ENCODE measurements at regions not wholly inside any gene's neighbourhood (a gene's known extent, or its start where the extent isn't known, plus 50 kb on each side); places are given as distances from the start of the nearest gene placed in this dataset.

GRCh38 chr6:134472046-134472445 is 154.1 kb upstream of the SGK1 start:
- no peaks in the 10 kb centered on the region for H3K79me1 ChIP-seq (ENCODE audit: low read length)
- H3K4me2 ChIP-seq (ENCODE audit: low read length) = no peak overlapping the region
- H3K4me3 ChIP-seq (ENCODE audit: low read depth, low read length) = no peak overlapping the region
- H3K27me3 ChIP-seq (ENCODE audit: insufficient read depth, low read length) = no peaks in the 10 kb centered on the region
- H3K79me2 ChIP-seq (ENCODE audit: control insufficient read depth, insufficient read depth, low read length, poor library complexity) = no peaks in the 10 kb centered on the region
- no peaks in the 10 kb centered on the region for H3K36me3 ChIP-seq (ENCODE audit: control insufficient read depth in 1 of 2, insufficient read depth in 2 of 2, low read length in 2 of 2)
- H4K8ac ChIP-seq (ENCODE audit: low read depth, low read length) = no peak overlapping the region
- no peak overlapping the region for H4K91ac ChIP-seq (ENCODE audit: low read depth, low read length)
- H2AK5ac ChIP-seq (ENCODE audit: low read length) = no peak overlapping the region
- no peak overlapping the region for H3K14ac ChIP-seq (ENCODE audit: low read length)
- no peaks in the 10 kb centered on the region for H3K4me1 ChIP-seq (ENCODE audit: control insufficient read depth in 1 of 2, insufficient read depth in 2 of 2, low read length in 2 of 2)
- no peak overlapping the region for H2BK12ac ChIP-seq (ENCODE audit: low read length)
- H3K18ac ChIP-seq (ENCODE audit: low read length) = no peak overlapping the region
- no peak overlapping the region for H4K12ac ChIP-seq (ENCODE audit: low read depth, low read length)
- no peak overlapping the region for H3K23ac ChIP-seq (ENCODE audit: low read length)
- no peaks in the 10 kb centered on the region for H3K9me3 ChIP-seq (ENCODE audit: insufficient read depth, low read depth, low read length)
- H2BK120ac ChIP-seq (ENCODE audit: insufficient read depth, low read length, poor library complexity) = no peak overlapping the region
- H3K4ac ChIP-seq (ENCODE audit: low read depth, low read length) = no peak overlapping the region
- no peak overlapping the region for H3K27ac ChIP-seq (ENCODE audit: low read depth, low read length)
- no CpG with 5 or more reads among the region's 3 CpGs for WGBS (ENCODE audit: extremely low coverage, insufficient coverage, insufficient read length)
- H2BK5ac ChIP-seq (ENCODE audit: low read depth, low read length, poor library complexity) = no peak overlapping the region
- no peak overlapping the region for H2AFZ ChIP-seq (ENCODE audit: insufficient read depth, low read length, poor library complexity)
- no peak overlapping the region for H3K9ac ChIP-seq (ENCODE audit: low read length)
- DNase-seq = no peak

- Histone ChIP-seq H2BK12ac (ENCODE audit: low read length) (no peak overlapping the region), H2BK120ac (ENCODE audit: insufficient read depth, low read length, poor library complexity) (no peak overlapping the region), H4K91ac (ENCODE audit: low read depth, low read length) (no peak overlapping the region), H3K9ac (ENCODE audit: low read length) (no peak overlapping the region), H3K27ac (ENCODE audit: low read depth, low read length) (no peak overlapping the region), H3K14ac (ENCODE audit: low read length) (no peak overlapping the region), H2AK5ac (ENCODE audit: low read length) (no peak overlapping the region), H3K23ac (ENCODE audit: low read length) (no peak overlapping the region), H4K12ac (ENCODE audit: low read depth, low read length) (no peak overlapping the region), H4K8ac (ENCODE audit: low read depth, low read length) (no peak overlapping the region), H3K4me2 (ENCODE audit: low read length) (no peak overlapping the region), H3K4ac (ENCODE audit: low read depth, low read length) (no peak overlapping the region), H3K4me1 (ENCODE audit: control insufficient read depth in 1 of 2, insufficient read depth in 2 of 2, low read length in 2 of 2) (no peaks in the 10 kb centered on the region), H2AFZ (ENCODE audit: insufficient read depth, low read length, poor library complexity) (no peak overlapping the region), H3K9me3 (ENCODE audit: insufficient read depth, low read depth, low read length) (no peaks in the 10 kb centered on the region), H3K27me3 (ENCODE audit: insufficient read depth, low read length) (no peaks in the 10 kb centered on the region), H3K4me3 (ENCODE audit: low read depth, low read length) (no peak overlapping the region), H3K79me2 (ENCODE audit: control insufficient read depth, insufficient read depth, low read length, poor library complexity) (no peaks in the 10 kb centered on the region), H3K36me3 (ENCODE audit: control insufficient read depth in 1 of 2, insufficient read depth in 2 of 2, low read length in 2 of 2) (no peaks in the 10 kb centered on the region), H2BK5ac (ENCODE audit: low read depth, low read length, poor library complexity) (no peak overlapping the region), H3K18ac (ENCODE audit: low read length) (no peak overlapping the region), H3K79me1 (ENCODE audit: low read length) (no peaks in the 10 kb centered on the region)
- no CpG with 5 or more reads among the region's 3 CpGs for WGBS (ENCODE audit: extremely low coverage, insufficient coverage, insufficient read length)
- DNase-seq = no peak
These were observed 152.6 kb upstream of the SGK1 start for GRCh38 chr6:134470457-134470975.

GRCh38 chr6:134469702-134470456 is 152.0 kb upstream of the SGK1 start:
- Histone ChIP-seq H3K18ac (ENCODE audit: low read length) (no peak overlapping the region), H2BK12ac (ENCODE audit: low read length) (no peak overlapping the region), H3K27me3 (ENCODE audit: insufficient read depth, low read length) (no peaks in the 10 kb centered on the region), H3K9ac (ENCODE audit: low read length) (no peak overlapping the region), H4K12ac (ENCODE audit: low read depth, low read length) (no peak overlapping the region), H2AFZ (ENCODE audit: insufficient read depth, low read length, poor library complexity) (no peak overlapping the region), H3K14ac (ENCODE audit: low read length) (no peak overlapping the region), H3K4me1 (ENCODE audit: control insufficient read depth in 1 of 2, insufficient read depth in 2 of 2, low read length in 2 of 2) (no peaks in the 10 kb centered on the region), H3K23ac (ENCODE audit: low read length) (no peak overlapping the region), H3K27ac (ENCODE audit: low read depth, low read length) (no peak overlapping the region), H4K91ac (ENCODE audit: low read depth, low read length) (no peak overlapping the region), H2BK120ac (ENCODE audit: insufficient read depth, low read length, poor library complexity) (no peak overlapping the region), H3K4me2 (ENCODE audit: low read length) (no peak overlapping the region), H2AK5ac (ENCODE audit: low read length) (no peak overlapping the region), H3K4me3 (ENCODE audit: low read depth, low read length) (no peak overlapping the region), H4K8ac (ENCODE audit: low read depth, low read length) (no peak overlapping the region), H2BK5ac (ENCODE audit: low read depth, low read length, poor library complexity) (no peak overlapping the region), H3K79me2 (ENCODE audit: control insufficient read depth, insufficient read depth, low read length, poor library complexity) (no peaks in the 10 kb centered on the region), H3K4ac (ENCODE audit: low read depth, low read length) (no peak overlapping the region), H3K36me3 (ENCODE audit: control insufficient read depth in 1 of 2, insufficient read depth in 2 of 2, low read length in 2 of 2) (no peaks in the 10 kb centered on the region), H3K9me3 (ENCODE audit: insufficient read depth, low read depth, low read length) (no peaks in the 10 kb centered on the region), H3K79me1 (ENCODE audit: low read length) (no peaks in the 10 kb centered on the region)
- DNase-seq = no peak
- WGBS (ENCODE audit: extremely low coverage, insufficient coverage, insufficient read length) = no CpG with 5 or more reads among the region's 8 CpGs

- Histone ChIP-seq H2AK5ac (ENCODE audit: low read length) (no peak overlapping the region), H3K36me3 (ENCODE audit: control insufficient read depth in 1 of 2, insufficient read depth in 2 of 2, low read length in 2 of 2) (no peaks in the 10 kb centered on the region), H3K9me3 (ENCODE audit: insufficient read depth, low read depth, low read length) (peaks cover 3% of the 10 kb centered on the region), H3K4me2 (ENCODE audit: low read length) (no peak overlapping the region), H2BK120ac (ENCODE audit: insufficient read depth, low read length, poor library complexity) (no peak overlapping the region), H3K27me3 (ENCODE audit: insufficient read depth, low read length) (no peaks in the 10 kb centered on the region), H2BK5ac (ENCODE audit: low read depth, low read length, poor library complexity) (no peak overlapping the region), H3K9ac (ENCODE audit: low read length) (no peak overlapping the region), H3K4me3 (ENCODE audit: low read depth, low read length) (no peak overlapping the region), H3K79me1 (ENCODE audit: low read length) (no peaks in the 10 kb centered on the region), H3K4me1 (ENCODE audit: control insufficient read depth in 1 of 2, insufficient read depth in 2 of 2, low read length in 2 of 2) (no peaks in the 10 kb centered on the region), H3K14ac (ENCODE audit: low read length) (no peak overlapping the region), H4K91ac (ENCODE audit: low read depth, low read length) (no peak overlapping the region), H3K27ac (ENCODE audit: low read depth, low read length) (no peak overlapping the region), H3K23ac (ENCODE audit: low read length) (no peak overlapping the region), H3K18ac (ENCODE audit: low read length) (no peak overlapping the region), H2BK12ac (ENCODE audit: low read length) (no peak overlapping the region), H2AFZ (ENCODE audit: insufficient read depth, low read length, poor library complexity) (no peak overlapping the region), H3K79me2 (ENCODE audit: control insufficient read depth, insufficient read depth, low read length, poor library complexity) (no peaks in the 10 kb centered on the region), H4K8ac (ENCODE audit: low read depth, low read length) (no peak overlapping the region), H4K12ac (ENCODE audit: low read depth, low read length) (no peak overlapping the region), H3K4ac (ENCODE audit: low read depth, low read length) (no peak overlapping the region)
- DNase-seq = no peak
- WGBS (ENCODE audit: extremely low coverage, insufficient coverage, insufficient read length) = no CpG with 5 or more reads among the region's 1 CpG
These were observed 150.7 kb upstream of the SGK1 start for GRCh38 chr6:134468633-134469032.
